ENCODE measurements at regions not wholly inside any gene's neighbourhood (a gene's known extent, or its start where the extent isn't known, plus 50 kb on each side); places are given as distances from the start of the nearest gene placed in this dataset.

DNA sequence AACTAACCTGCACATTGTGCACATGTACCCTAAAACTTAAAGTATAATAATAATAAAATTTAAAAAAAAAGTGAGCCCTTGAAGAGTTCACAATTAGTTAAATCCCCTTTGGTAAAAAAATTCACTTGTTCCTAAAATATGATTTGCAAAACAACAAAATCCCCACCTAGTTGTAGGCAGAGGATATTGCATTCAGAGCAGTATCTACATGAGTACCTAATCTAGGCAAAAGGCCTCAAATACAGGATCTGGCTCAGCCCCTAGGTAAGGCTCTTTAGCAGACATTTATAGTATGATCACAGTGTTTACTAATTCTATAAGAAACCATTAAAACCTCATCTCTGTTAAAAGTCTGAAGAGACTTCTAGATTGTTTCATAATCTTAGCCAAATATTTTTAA lies 89.3 kb upstream of the CCDC80 start:
- Histone ChIP-seq H3K4me2 (ENCODE audit: low read length) (no peak overlapping the region), H3K9me2 (ENCODE audit: insufficient read depth, low read length) (no peaks in the 10 kb centered on the region), H2AFZ (ENCODE audit: low read length) (no peak overlapping the region), H4K20me1 (ENCODE audit: insufficient read depth, low read length) (no peaks in the 10 kb centered on the region), H3K36me3 (ENCODE audit: insufficient read depth, low read length) (no peaks in the 10 kb centered on the region), H3K79me2 (ENCODE audit: insufficient read depth, low read depth, low read length) (no peaks in the 10 kb centered on the region), H3K4me3 (ENCODE audit: low read depth, low read length, poor library complexity, severe bottlenecking) (no peak overlapping the region), H3K4me1 (ENCODE audit: insufficient read depth, low read length, poor library complexity, severe bottlenecking) (no peaks in the 10 kb centered on the region), H3K9me3 (ENCODE audit: low read length) (no peaks in the 10 kb centered on the region), H3K27ac (ENCODE audit: low read depth, low read length, poor library complexity, severe bottlenecking) (no peak overlapping the region)
- POLR2A ChIA-PET = no interaction called here
- CTCF ChIA-PET (ENCODE audit: unreplicated experiment) = no interaction called here
- no peak for TF ChIP-seq EZH2phosphoT487 (IDR thresholded peaks at IDR 0.05; ENCODE audit: borderline replicate concordance, low read depth, low read length)
- TF ChIP-seq, protein P1, sequence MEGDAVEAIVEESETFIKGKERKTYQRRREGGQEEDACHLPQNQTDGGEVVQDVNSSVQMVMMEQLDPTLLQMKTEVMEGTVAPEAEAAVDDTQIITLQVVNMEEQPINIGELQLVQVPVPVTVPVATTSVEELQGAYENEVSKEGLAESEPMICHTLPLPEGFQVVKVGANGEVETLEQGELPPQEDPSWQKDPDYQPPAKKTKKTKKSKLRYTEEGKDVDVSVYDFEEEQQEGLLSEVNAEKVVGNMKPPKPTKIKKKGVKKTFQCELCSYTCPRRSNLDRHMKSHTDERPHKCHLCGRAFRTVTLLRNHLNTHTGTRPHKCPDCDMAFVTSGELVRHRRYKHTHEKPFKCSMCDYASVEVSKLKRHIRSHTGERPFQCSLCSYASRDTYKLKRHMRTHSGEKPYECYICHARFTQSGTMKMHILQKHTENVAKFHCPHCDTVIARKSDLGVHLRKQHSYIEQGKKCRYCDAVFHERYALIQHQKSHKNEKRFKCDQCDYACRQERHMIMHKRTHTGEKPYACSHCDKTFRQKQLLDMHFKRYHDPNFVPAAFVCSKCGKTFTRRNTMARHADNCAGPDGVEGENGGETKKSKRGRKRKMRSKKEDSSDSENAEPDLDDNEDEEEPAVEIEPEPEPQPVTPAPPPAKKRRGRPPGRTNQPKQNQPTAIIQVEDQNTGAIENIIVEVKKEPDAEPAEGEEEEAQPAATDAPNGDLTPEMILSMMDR (conservative IDR thresholded peaks at IDR 0.05; ENCODE audit: low read length) = no peak
- no TSS peak for BruUV-seq (replicated peaks)
- DNase-seq (ENCODE audit: low spot score) = no peak
- intact Hi-C loops (cut with micrococcal nuclease; ENCODE audit: unreplicated experiment) = loop anchor here (5.0 kb wide), 1 partner anchor 557 kb away; no protein-coding TSS in a partner anchor

DNA sequence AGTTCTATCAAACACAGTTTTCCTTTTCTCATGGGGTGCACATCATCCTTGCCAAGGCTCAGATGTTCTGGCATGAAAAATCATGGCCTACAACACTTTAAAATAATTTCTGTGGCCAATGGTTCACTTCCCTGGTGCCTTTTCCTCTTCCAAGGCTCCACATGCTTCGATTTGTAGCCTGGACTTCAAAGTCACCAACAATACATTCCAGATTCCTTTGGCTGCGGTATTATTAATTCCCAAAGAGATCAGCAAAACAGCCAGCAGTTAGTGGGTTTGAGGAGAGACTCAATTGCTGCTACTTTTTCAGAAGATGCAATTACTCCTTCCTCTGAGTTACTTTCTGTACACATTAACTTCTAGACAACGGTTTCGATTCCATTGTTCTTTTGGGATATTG lies 80.3 kb upstream of the CCDC80 start:
- no peaks in the 10 kb centered on the region for H3K36me3 ChIP-seq (ENCODE audit: insufficient read depth, low read length)
- H3K4me2 ChIP-seq (ENCODE audit: low read length) = no peak overlapping the region
- ChIA-PET POLR2A (interaction anchor here (0.6 to 0.7 kb wide), 2 partner anchors 143 to 220 kb away, joined by 3 to 4 read pairs; no protein-coding TSS in a partner anchor), CTCF (ENCODE audit: unreplicated experiment) (no interaction called here)
- intact Hi-C loops (cut with micrococcal nuclease; ENCODE audit: unreplicated experiment) = no loop called here
- no peaks in the 10 kb centered on the region for H3K9me3 ChIP-seq (ENCODE audit: low read length)
- no peak overlapping the region for H3K27ac ChIP-seq (ENCODE audit: low read depth, low read length, poor library complexity, severe bottlenecking)
- H3K4me3 ChIP-seq (ENCODE audit: low read depth, low read length, poor library complexity, severe bottlenecking) = no peak overlapping the region
- no peak overlapping the region for H2AFZ ChIP-seq (ENCODE audit: low read length)
- DNase-seq (ENCODE audit: low spot score) = no peak
- TF ChIP-seq, protein P1 (conservative IDR thresholded peaks at IDR 0.05; ENCODE audit: low read length) = no peak
- TF ChIP-seq EZH2phosphoT487 (IDR thresholded peaks at IDR 0.05; ENCODE audit: borderline replicate concordance, low read depth, low read length) = no peak
- no peaks in the 10 kb centered on the region for H3K9me2 ChIP-seq (ENCODE audit: insufficient read depth, low read length)
- BruUV-seq (replicated peaks) = no TSS peak
- H3K4me1 ChIP-seq (ENCODE audit: insufficient read depth, low read length, poor library complexity, severe bottlenecking) = no peaks in the 10 kb centered on the region
- no peaks in the 10 kb centered on the region for H3K79me2 ChIP-seq (ENCODE audit: insufficient read depth, low read depth, low read length)
- H4K20me1 ChIP-seq (ENCODE audit: insufficient read depth, low read length) = no peaks in the 10 kb centered on the region

DNA sequence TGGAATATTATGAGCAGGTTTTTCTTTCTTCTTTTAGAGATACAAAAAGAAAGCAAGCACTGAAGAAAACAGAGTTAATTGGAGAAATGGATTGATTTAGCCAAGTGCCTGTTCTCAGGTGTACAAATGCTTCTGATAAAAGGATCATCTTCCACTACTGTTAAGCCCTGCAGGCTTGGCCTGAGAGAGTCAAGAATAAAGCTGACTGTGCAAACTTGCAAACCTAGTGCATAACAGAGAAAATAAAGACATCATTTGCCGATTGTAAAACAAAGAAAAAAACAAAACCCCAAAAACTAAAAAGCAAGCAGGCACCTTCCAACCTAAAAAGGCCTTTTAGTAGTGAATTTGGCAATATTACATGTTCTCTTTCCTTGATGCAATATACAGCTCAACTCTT lies 78.0 kb upstream of the CCDC80 start:
- Histone ChIP-seq H2AFZ (ENCODE audit: low read length) (no peak overlapping the region), H3K4me3 (ENCODE audit: low read depth, low read length, poor library complexity, severe bottlenecking) (no peak overlapping the region), H3K27ac (ENCODE audit: low read depth, low read length, poor library complexity, severe bottlenecking) (no peak overlapping the region), H3K9me2 (ENCODE audit: insufficient read depth, low read length) (no peaks in the 10 kb centered on the region), H3K36me3 (ENCODE audit: insufficient read depth, low read length) (no peaks in the 10 kb centered on the region), H3K9me3 (ENCODE audit: low read length) (no peaks in the 10 kb centered on the region), H4K20me1 (ENCODE audit: insufficient read depth, low read length) (no peaks in the 10 kb centered on the region), H3K79me2 (ENCODE audit: insufficient read depth, low read depth, low read length) (no peaks in the 10 kb centered on the region), H3K4me2 (ENCODE audit: low read length) (no peak overlapping the region), H3K4me1 (ENCODE audit: insufficient read depth, low read length, poor library complexity, severe bottlenecking) (no peaks in the 10 kb centered on the region)
- no peak for TF ChIP-seq EZH2phosphoT487 (IDR thresholded peaks at IDR 0.05; ENCODE audit: borderline replicate concordance, low read depth, low read length)
- TF ChIP-seq, protein P1 (conservative IDR thresholded peaks at IDR 0.05; ENCODE audit: low read length) = no peak
- intact Hi-C loops (cut with micrococcal nuclease; ENCODE audit: unreplicated experiment) = no loop called here
- no TSS peak for BruUV-seq (replicated peaks)
- DNase-seq (ENCODE audit: low spot score) = no peak
- POLR2A ChIA-PET = no interaction called here
- CTCF ChIA-PET (ENCODE audit: unreplicated experiment) = no interaction called here
